ENCODE measurements at regions not wholly inside any gene's neighbourhood (a gene's known extent, or its start where the extent isn't known, plus 50 kb on each side); places are given as distances from the start of the nearest gene placed in this dataset.

- CTCF ChIA-PET (ENCODE audit: low intra/inter-chr PET ratio): no interaction called here
- H3K27ac ChIP-seq (ENCODE audit: extremely low read depth, low read depth, low read length): no peak overlapping the region
- H3K4me1 ChIP-seq (replicated peaks in 1 of 2; ENCODE audit: control insufficient read depth in 2 of 2, insufficient read depth in 2 of 2, low read length in 2 of 2): no peaks in the 10 kb centered on the region
- in situ Hi-C loops (cut with MboI) (no loop called here), intact Hi-C loops (cut with micrococcal nuclease) (no loop called here)
- H3K9me3 ChIP-seq (replicated peaks; ENCODE audit: control insufficient read depth, insufficient read depth, low read depth, low read length): no peaks in the 10 kb centered on the region; the same call in 1 of the 2 replicates
- no peaks in the 10 kb centered on the region for H3K27me3 ChIP-seq (ENCODE audit: control insufficient read depth in 2 of 2, insufficient read depth in 2 of 2, low read length in 2 of 2)
- no peak overlapping the region for H3K4me3 ChIP-seq
- H3K9me1 ChIP-seq (ENCODE audit: control insufficient read depth, insufficient read depth, low read length): no peaks in the 10 kb centered on the region
- no peak overlapping the region for H3K4me2 ChIP-seq (ENCODE audit: insufficient read depth, low read length)
- TF ChIP-seq EGR1 (conservative IDR thresholded peaks at IDR 0.05): no peak
- no peak for TF ChIP-seq FOXP4 (CRISPR knock-in tag; IDR thresholded peaks at IDR 0.05; ENCODE audit: borderline replicate concordance)
- TF ChIP-seq POLR2A (conservative IDR thresholded peaks at IDR 0.05): no peak
- no peak for TF ChIP-seq KAT8 (IDR thresholded peaks at IDR 0.05; ENCODE audit: low read depth)
- TF ChIP-seq MLX (CRISPR knock-in tag; conservative IDR thresholded peaks at IDR 0.05): no peak
- no peak for TF ChIP-seq ARID1B (IDR thresholded peaks at IDR 0.05)
- no peak for TF ChIP-seq BCL6 (CRISPR knock-in tag; IDR thresholded peaks at IDR 0.05)
- no peak for TF ChIP-seq FOXA1 (IDR thresholded peaks at IDR 0.05; ENCODE audit: borderline replicate concordance)
- no peak for TF ChIP-seq ZNF12 (CRISPR knock-in tag; IDR thresholded peaks at IDR 0.05)
- no peak for TF ChIP-seq DIDO1 (tag; IDR thresholded peaks at IDR 0.05; ENCODE audit: low read depth)
- TF ChIP-seq, protein P1, sequence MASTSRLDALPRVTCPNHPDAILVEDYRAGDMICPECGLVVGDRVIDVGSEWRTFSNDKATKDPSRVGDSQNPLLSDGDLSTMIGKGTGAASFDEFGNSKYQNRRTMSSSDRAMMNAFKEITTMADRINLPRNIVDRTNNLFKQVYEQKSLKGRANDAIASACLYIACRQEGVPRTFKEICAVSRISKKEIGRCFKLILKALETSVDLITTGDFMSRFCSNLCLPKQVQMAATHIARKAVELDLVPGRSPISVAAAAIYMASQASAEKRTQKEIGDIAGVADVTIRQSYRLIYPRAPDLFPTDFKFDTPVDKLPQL (IDR thresholded peaks at IDR 0.05; ENCODE audit: extremely low read depth, insufficient read length): no peak
- TF ChIP-seq HNRNPUL1 (IDR thresholded peaks at IDR 0.05; ENCODE audit: low read length): no peak
- H3K79me2 ChIP-seq (ENCODE audit: control insufficient read depth, insufficient read depth, low read length): no peaks in the 10 kb centered on the region
- no peak for FAIRE-seq
- no peaks in the 10 kb centered on the region for H4K20me1 ChIP-seq (replicated peaks; ENCODE audit: control insufficient read depth, insufficient read depth, low read length)
- 3% methylated on average over 6 of the region's 6 CpGs for WGBS (ENCODE audit: insufficient coverage, low coverage, missing lambda C conversion rate)
- no peak overlapping the region for H3K9ac ChIP-seq (ENCODE audit: insufficient read depth in 1 of 2, low read depth in 2 of 2, low read length in 2 of 2)
- no peak for DNase-seq (ENCODE audit: extremely low read depth in 1 of 4, low spot score in 3 of 4)
- POLR2A ChIA-PET: no interaction called here
- ATAC-seq: no peak
- no peaks in the 10 kb centered on the region for H3K36me3 ChIP-seq (ENCODE audit: control insufficient read depth, insufficient read depth, low read length)
- no TSS peak for BruUV-seq (replicated peaks)
- H2AFZ ChIP-seq (ENCODE audit: low read depth, low read length): no peak overlapping the region
These were observed 260.6 kb upstream of the ESRRG start for GRCh38 chr1:216983823-216984222.
